Transverse colon (tissue), 4 donors: ENCODE measurements at regions not wholly inside any gene's neighbourhood (a gene's known extent, or its start where the extent isn't known, plus 50 kb on each side); places are given as distances from the start of the nearest gene placed in this dataset.
A peak's percentile ranks its signal among the peaks of the same experiment; 100 is the strongest.

Source experiments
- DNase-seq: peaks from one replicate; pipeline ENCODE4 v3.0.0-alpha.2; 2019
- H3K27ac ChIP-seq, 4 donors: fragments of 200-600 bp; sonication (generic); 2 replicates each; pipeline ENCODE4 v1.5.1; 2016 to 2018; ENCODE audit warnings: inconsistent platforms in 4 of 4
- H3K27me3 ChIP-seq: fragments of 200-600 bp; sonication (generic); 2 replicates; pipeline ENCODE4 v1.5.1; 2017; ENCODE audit warnings: inconsistent platforms
- H3K36me3 ChIP-seq, 4 donors: fragments of 200-600 bp; sonication (generic); 2 replicates each; pipeline ENCODE4 v1.5.1; 2017 to 2019; ENCODE audit warnings: inconsistent platforms in 4 of 4
- H3K4me1 ChIP-seq, 4 donors: fragments of 200-600 bp; sonication (generic); 2 replicates each; pipeline ENCODE4 v1.5.1; 2017 to 2020; ENCODE audit warnings: inconsistent platforms in 4 of 4
- H3K4me3 ChIP-seq, 4 donors: fragments of 200-600 bp; sonication (generic); 1 replicate in 1 of 4; 2 replicates in 3 of 4; pipeline versions ENCODE4 v1.5.1 to v1.6.1; 2017 to 2019; ENCODE audit warnings: inconsistent platforms in 4 of 4
- H3K9me3 ChIP-seq, 2 donors: fragments of 200-600 bp; sonication (generic); 2 replicates each; pipeline ENCODE4 v1.5.1; 2017 to 2019; ENCODE audit warnings: inconsistent platforms in 2 of 2
- EP300 ChIP-seq: sonication (generic); formaldehyde crosslinking; IDR thresholded peaks from one replicate; pipeline ENCODE4 v1.6.1; 2017; ENCODE audit warnings: antibody characterized with exemption, low read depth
- POLR2A ChIP-seq: fragments of 450-650 bp; IDR thresholded peaks from one replicate; pipeline ENCODE4 v1.6.1; 2016; ENCODE audit warnings: antibody characterized with exemption, mild to moderate bottlenecking, moderate library complexity
- POLR2AphosphoS5 ChIP-seq, 3 donors: sonication (generic); formaldehyde crosslinking; IDR thresholded peaks; one replicate each; pipeline ENCODE4 v1.6.1; 2016; ENCODE audit warnings: antibody characterized with exemption in 3 of 3
- WGBS, 2 donors: methylation state at CpG; one replicate each; pipeline ENCODE4 v1.1.5; 2018; ENCODE audit warnings: low coverage in 1 of 2; 5-methylcytosine and 5-hydroxymethylcytosine counted together
- in situ Hi-C, 4 donors: fragments of 200-750 bp; cut with MboI; loops; one replicate each; pipeline versions ENCODE4 v1.15.0 to v1.15.1; 2017; ENCODE audit warnings: low sequenced_read_pairs in 3 of 4, low pct_ligation_motif_present in 1 of 4, low pct_unique_long_range_greater_than_20kb in 1 of 4
- intact Hi-C: fragments of 100-400 bp; cut with DNase I; formaldehyde crosslinking; loops from one replicate; pipeline ENCODE4 v1.15.1; 2023; ENCODE audit warnings: low total_unique reads
- TF ChIP-seq, protein P1 (sequence below), 5 experiments: fragments of 200-600 bp in 3 of 5; fragments of 450-650 bp in 2 of 5; sonication (generic) in 3 of 5; IDR thresholded peaks; 1 replicate in 2 of 5; 2 replicates in 3 of 5; pipeline ENCODE4 v1.5.1; 2016 to 2017; ENCODE audit warnings: antibody characterized with exemption in 5 of 5, inconsistent platforms in 3 of 5, mild to moderate bottlenecking in 2 of 5, moderate library complexity in 1 of 5

GRCh38 chr1:219503604-219504003 lies 109.3 kb downstream of the ZC3H11B start:
- WGBS, 2 donors: 72 to 90% methylated on average over 2 to 4 of the region's 4 CpGs
- TF ChIP-seq POLR2A (no peak), POLR2AphosphoS5 (IDR thresholded peaks at IDR 0.05) (no peak), EP300 (no peak)
- TF ChIP-seq, protein P1, sequence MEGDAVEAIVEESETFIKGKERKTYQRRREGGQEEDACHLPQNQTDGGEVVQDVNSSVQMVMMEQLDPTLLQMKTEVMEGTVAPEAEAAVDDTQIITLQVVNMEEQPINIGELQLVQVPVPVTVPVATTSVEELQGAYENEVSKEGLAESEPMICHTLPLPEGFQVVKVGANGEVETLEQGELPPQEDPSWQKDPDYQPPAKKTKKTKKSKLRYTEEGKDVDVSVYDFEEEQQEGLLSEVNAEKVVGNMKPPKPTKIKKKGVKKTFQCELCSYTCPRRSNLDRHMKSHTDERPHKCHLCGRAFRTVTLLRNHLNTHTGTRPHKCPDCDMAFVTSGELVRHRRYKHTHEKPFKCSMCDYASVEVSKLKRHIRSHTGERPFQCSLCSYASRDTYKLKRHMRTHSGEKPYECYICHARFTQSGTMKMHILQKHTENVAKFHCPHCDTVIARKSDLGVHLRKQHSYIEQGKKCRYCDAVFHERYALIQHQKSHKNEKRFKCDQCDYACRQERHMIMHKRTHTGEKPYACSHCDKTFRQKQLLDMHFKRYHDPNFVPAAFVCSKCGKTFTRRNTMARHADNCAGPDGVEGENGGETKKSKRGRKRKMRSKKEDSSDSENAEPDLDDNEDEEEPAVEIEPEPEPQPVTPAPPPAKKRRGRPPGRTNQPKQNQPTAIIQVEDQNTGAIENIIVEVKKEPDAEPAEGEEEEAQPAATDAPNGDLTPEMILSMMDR (IDR thresholded peaks at IDR 0.05): no peak
- no peaks in the 10 kb centered on the region for H3K27me3 ChIP-seq
- DNase-seq: no peak
- intact Hi-C loops: no loop called here
- H3K36me3 ChIP-seq: no peaks in the 10 kb centered on the region
- H3K4me1 ChIP-seq: no peaks in the 10 kb centered on the region
- in situ Hi-C loops: no loop called here
- H3K27ac ChIP-seq: no peak overlapping the region
- H3K4me3 ChIP-seq: no peak overlapping the region
- no peaks in the 10 kb centered on the region for H3K9me3 ChIP-seq

DNA sequence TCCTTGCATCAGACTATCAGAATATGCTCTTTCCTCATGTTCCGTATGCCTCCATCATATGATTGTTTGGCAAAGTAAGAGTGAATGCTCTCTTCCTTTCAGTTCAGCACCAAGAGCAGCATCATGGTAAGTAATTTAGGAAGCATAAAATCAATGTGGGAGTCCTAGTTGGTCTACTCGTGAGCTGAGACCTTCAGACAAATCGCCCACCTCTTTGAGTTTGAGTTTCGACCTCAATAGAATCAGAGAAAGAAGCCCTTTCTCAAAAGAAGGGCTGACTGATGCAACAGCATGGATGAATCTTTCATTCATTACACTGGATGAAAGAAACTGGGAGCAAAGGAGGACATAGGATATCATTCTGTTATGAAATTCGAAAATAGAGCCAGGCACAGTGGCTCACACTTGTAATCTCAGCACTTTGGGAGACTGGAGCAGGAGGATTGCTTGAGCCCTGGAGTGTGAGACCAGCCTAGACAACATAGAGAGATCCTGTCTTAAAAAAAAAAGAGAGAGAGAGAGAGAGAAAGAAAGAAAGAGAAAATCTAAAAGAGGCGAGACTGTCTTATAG lies 112.5 kb downstream of the ZC3H11B start:
- Histone ChIP-seq H3K4me1 (no peaks in the 10 kb centered on the region), H3K9me3 (no peaks in the 10 kb centered on the region), H3K4me3 (no peak overlapping the region), H3K27me3 (no peaks in the 10 kb centered on the region), H3K27ac (no peak overlapping the region), H3K36me3 (no peaks in the 10 kb centered on the region)
- TF ChIP-seq, protein P1 (IDR thresholded peaks at IDR 0.05): no peak
- TF ChIP-seq POLR2A: no peak
- no peak for TF ChIP-seq POLR2AphosphoS5 (IDR thresholded peaks at IDR 0.05)
- TF ChIP-seq EP300: no peak
- DNase-seq: no peak
- intact Hi-C loops (no loop called here), in situ Hi-C loops (no loop called here)
- WGBS, 2 donors: 79% methylated on average over 5 to 6 of the region's 6 CpGs

GRCh38 chr1:219498666-219499065 lies 114.2 kb downstream of the ZC3H11B start:
- TF ChIP-seq POLR2A: no peak
- no peak for TF ChIP-seq EP300
- Histone ChIP-seq H3K9me3 (no peaks in the 10 kb centered on the region), H3K36me3 (no peaks in the 10 kb centered on the region), H3K27me3 (no peaks in the 10 kb centered on the region), H3K27ac (no peak overlapping the region), H3K4me1 (no peaks in the 10 kb centered on the region), H3K4me3 (no peak overlapping the region)
- in situ Hi-C loops (no loop called here), intact Hi-C loops (no loop called here)
- 70 to 100% methylated on average over 1 of the region's 1 CpG for WGBS, 2 donors
- DNase-seq: peak; percentile 16

DNA sequence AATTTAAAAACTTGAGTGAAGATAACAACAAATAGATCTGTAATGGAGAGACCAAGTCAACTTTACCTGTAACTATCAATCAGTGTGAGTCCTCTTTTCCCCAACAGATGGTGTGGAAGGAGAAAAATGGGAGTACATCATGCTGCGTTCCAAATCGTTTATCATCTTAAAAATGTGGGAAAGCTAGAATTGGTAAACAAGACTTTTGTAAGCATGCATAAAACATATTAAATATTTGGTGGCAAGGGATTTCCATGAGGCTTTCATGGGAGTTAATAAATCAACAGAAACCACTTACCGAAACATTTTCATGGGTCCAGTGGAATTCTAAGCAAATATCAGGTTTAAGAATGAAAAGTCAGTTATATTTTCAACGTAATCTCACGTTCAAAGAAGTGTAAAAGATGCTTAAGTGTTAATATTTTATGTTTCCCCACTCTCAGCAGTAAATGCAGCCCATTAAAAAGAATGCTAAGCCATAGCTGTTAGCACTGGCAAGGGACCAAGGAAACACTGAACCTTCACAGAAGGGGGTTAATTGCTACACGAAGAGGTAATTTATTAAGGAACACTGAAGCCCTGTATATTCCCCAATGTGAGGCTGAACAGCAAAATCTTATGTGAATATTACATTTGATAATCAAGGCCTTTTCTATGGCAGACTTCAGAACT lies 117.0 kb downstream of the ZC3H11B start:
- Histone ChIP-seq H3K9me3 (no peaks in the 10 kb centered on the region), H3K4me3 (no peak overlapping the region), H3K36me3 (no peaks in the 10 kb centered on the region), H3K27ac (no peak overlapping the region), H3K4me1 (no peaks in the 10 kb centered on the region), H3K27me3 (no peaks in the 10 kb centered on the region)
- in situ Hi-C loops (no loop called here), intact Hi-C loops (no loop called here)
- TF ChIP-seq POLR2A (no peak), POLR2AphosphoS5 (IDR thresholded peaks at IDR 0.05) (no peak), EP300 (no peak)
- TF ChIP-seq, protein P1 (IDR thresholded peaks at IDR 0.05): no peak
- DNase-seq: no peak
- WGBS, 2 donors: 64 to 66% methylated on average over 6 of the region's 6 CpGs

- 68 to 80% methylated on average over 1 to 3 of the region's 3 CpGs for WGBS, 2 donors
- intact Hi-C loops (no loop called here), in situ Hi-C loops (no loop called here)
- Histone ChIP-seq H3K36me3 (no peaks in the 10 kb centered on the region), H3K27ac (no peak overlapping the region), H3K9me3 (no peaks in the 10 kb centered on the region), H3K4me1 (no peaks in the 10 kb centered on the region), H3K27me3 (no peaks in the 10 kb centered on the region), H3K4me3 (no peak overlapping the region)
- DNase-seq: no peak
- no peak for TF ChIP-seq EP300
- TF ChIP-seq POLR2AphosphoS5 (IDR thresholded peaks at IDR 0.05): no peak
- TF ChIP-seq POLR2A: no peak
- TF ChIP-seq, protein P1 (IDR thresholded peaks at IDR 0.05): no peak
These were observed 120.2 kb downstream of the ZC3H11B start for GRCh38 chr1:219492717-219493116.
